Gastroesophageal sphincter (tissue), 3 donors: ENCODE measurements at regions not wholly inside any gene's neighbourhood (a gene's known extent, or its start where the extent isn't known, plus 50 kb on each side); places are given as distances from the start of the nearest gene placed in this dataset.
"Not testable (repeated sequence)": the region's sequence is repeated elsewhere in the genome, so short reads cannot be mapped to it uniquely, and the experiment has no call there.

Experiments
- CTCF ChIP-seq, 4 experiments: fragments of 200-600 bp in 2 of 4; fragments of 450-650 bp in 2 of 4; sonication (generic) in 1 of 4; IDR thresholded peaks; one replicate each; pipeline ENCODE4 v1.5.1; 2017 to 2019; ENCODE audit warnings: antibody characterized with exemption in 4 of 4, mild to moderate bottlenecking in 2 of 4, moderate library complexity in 2 of 4
- POLR2AphosphoS5 ChIP-seq: sonication (generic); formaldehyde crosslinking; IDR thresholded peaks from one replicate; pipeline ENCODE4 v1.6.1; 2017; ENCODE audit warnings: antibody characterized with exemption

GRCh38 chr14:106192701-106193100 lies 666.3 kb downstream of the TMEM121 start:
- TF ChIP-seq CTCF (IDR thresholded peaks at IDR 0.05); POLR2AphosphoS5: not testable (repeated sequence)
